ENCODE measurements at regions not wholly inside any gene's neighbourhood (a gene's known extent, or its start where the extent isn't known, plus 50 kb on each side); places are given as distances from the start of the nearest gene placed in this dataset.
A peak's percentile ranks its signal among the peaks of the same experiment; 100 is the strongest.

- TF ChIP-seq AHDC1 (CRISPR knock-in tag; IDR thresholded peaks at IDR 0.05; ENCODE audit: borderline replicate concordance) (peak; percentile 69; the same call in 1 of the 2 replicates), RBFOX2 (IDR thresholded peaks at IDR 0.05; ENCODE audit: low read depth, low read length) (no peak), SKIL (CRISPR knock-in tag; IDR thresholded peaks at IDR 0.05; ENCODE audit: borderline replicate concordance) (no peak), LBX2 (CRISPR knock-in tag; IDR thresholded peaks at IDR 0.05; ENCODE audit: borderline replicate concordance) (no peak), SETDB1 (CRISPR knock-in tag; IDR thresholded peaks at IDR 0.05; ENCODE audit: borderline replicate concordance) (no peak), ZNF772 (CRISPR knock-in tag; IDR thresholded peaks at IDR 0.05) (no peak), FOXA1 (IDR thresholded peaks at IDR 0.05) (no peak), FOXA1 (CRISPR knock-in tag; IDR thresholded peaks at IDR 0.05) (0 out of 2 replicates have a peak, but pooled peaks have one; percentile 9), PHF21A (CRISPR knock-in tag; IDR thresholded peaks at IDR 0.05) (peak; percentile 45; the same call in 1 of the 2 replicates), ZNF296 (CRISPR knock-in tag; conservative IDR thresholded peaks at IDR 0.05) (no peak), AGO1 (IDR thresholded peaks at IDR 0.05; ENCODE audit: low read depth, low read length, poor library complexity, severe bottlenecking) (no peak), SOX13 (IDR thresholded peaks at IDR 0.05) (no peak), SOX13 (CRISPR knock-in tag; conservative IDR thresholded peaks at IDR 0.05 in 1 of 2, IDR thresholded peaks at IDR 0.05 in 1 of 2) (peak in 1 of 2 experiments; percentile 40; a peak in 1 of 4 replicates), HNF4A (CRISPR knock-in tag; IDR thresholded peaks at IDR 0.05) (peak; percentile 66), ARID5B (CRISPR knock-in tag; IDR thresholded peaks at IDR 0.05) (peak; percentile 46), ZFP36L1 (CRISPR knock-in tag; IDR thresholded peaks at IDR 0.05) (no peak), SOX6 (IDR thresholded peaks at IDR 0.05) (no peak), SOX6 (CRISPR knock-in tag; IDR thresholded peaks at IDR 0.05) (peak; percentile 14; the same call in 1 of the 2 replicates), RFX5 (IDR thresholded peaks at IDR 0.05; ENCODE audit: low read depth, low read length) (no peak), NR1H2 (CRISPR knock-in tag; IDR thresholded peaks at IDR 0.05; ENCODE audit: borderline replicate concordance, low read depth) (no peak)
Measured at GRCh38 chr4:101689220-101689619, 101.3 kb upstream of the BANK1 start (continued).
